ENCODE measurements at regions not wholly inside any gene's neighbourhood (a gene's known extent, or its start where the extent isn't known, plus 50 kb on each side); places are given as distances from the start of the nearest gene placed in this dataset.

GRCh38 chr5:171603591-171603990 lies 182.0 kb upstream of the SMIM23 start:
- DNase-seq, result no peak

GRCh38 chr5:171604195-171604594 lies 181.4 kb upstream of the SMIM23 start:
- DNase-seq, result no peak

DNA sequence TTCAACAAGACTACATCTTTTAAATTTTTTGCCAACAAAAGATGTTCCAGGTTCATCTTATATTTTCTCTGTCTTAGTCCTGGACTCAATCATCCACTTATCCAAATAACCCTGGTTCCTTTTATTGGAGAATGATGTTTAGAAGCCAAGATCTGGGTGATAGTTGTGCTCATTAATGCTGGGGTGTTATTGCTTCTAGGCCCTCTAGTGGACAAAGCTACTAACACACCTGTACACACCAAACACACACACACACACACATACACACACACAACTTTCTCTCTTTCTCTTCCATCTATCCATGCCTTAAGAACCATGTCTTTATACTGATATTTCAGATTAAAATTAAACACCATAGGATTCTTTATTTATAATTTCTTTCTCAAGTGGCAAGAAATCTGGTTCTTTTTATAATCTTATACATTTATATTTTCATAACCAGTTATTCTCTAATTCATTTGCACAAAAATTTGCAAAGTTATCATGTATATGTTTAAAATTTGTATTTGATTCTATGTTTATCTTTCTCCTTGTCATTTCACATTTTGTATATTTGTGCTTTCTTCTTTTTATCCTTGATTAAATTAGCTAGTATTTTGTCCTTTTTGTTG lies 179.1 kb upstream of the SMIM23 start:
- DNase-seq, result no peak

DNA sequence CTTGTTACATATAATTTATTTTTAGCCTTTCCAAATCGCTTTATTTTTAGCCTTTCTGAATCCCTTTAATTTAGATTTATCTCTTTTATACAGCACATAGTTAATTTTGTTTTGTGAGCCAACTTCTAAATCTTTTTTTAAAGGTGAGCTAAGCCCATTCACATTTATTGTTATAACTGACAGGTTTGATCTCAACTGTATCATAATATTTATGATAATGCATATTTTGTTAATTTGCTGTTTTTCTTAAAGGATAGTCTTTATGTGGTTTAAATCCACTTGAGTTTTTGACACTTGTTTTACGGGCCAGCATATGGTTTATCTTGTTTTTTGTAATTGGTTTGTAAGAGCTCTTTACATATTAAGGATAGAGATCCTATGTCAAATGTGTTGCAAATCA lies 177.8 kb upstream of the SMIM23 start:
- DNase-seq, result no peak

- no peak for DNase-seq
Measured at GRCh38 chr5:171609806-171610452, 175.7 kb upstream of the SMIM23 start.

- no peak for DNase-seq
Measured at GRCh38 chr5:171610686-171611085, 174.9 kb upstream of the SMIM23 start.

- DNase-seq, result no peak
Measured at GRCh38 chr5:171612749-171613148, 172.9 kb upstream of the SMIM23 start.

DNA sequence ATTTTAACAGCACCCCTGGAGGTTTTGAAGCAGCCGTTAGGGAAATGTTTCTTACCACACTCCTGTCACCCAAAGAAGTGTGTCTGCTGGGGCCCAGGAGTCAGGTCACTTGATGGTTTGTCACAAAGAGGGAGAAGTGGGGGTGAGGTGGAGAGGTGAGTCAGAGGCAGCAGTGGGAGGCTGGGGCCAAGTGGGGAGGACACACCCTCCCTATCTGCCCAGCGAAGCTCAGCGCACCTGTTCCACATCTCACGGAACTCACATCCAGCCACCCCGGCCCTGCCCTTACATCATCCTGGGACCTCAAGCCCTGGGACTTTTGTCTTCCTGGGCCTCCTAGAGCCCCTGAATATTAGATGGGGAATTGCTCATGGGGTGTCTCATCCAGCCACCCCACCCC lies 171.1 kb upstream of the SMIM23 start:
- no peak for DNase-seq

- no peak for DNase-seq
Measured at GRCh38 chr5:171614971-171615653, 170.5 kb upstream of the SMIM23 start.

GRCh38 chr5:171615705-171616640 lies 169.6 kb upstream of the SMIM23 start:
- DNase-seq, result no peak

- DNase-seq, result no peak
Measured at GRCh38 chr5:171617266-171617665, 168.4 kb upstream of the SMIM23 start.

DNA sequence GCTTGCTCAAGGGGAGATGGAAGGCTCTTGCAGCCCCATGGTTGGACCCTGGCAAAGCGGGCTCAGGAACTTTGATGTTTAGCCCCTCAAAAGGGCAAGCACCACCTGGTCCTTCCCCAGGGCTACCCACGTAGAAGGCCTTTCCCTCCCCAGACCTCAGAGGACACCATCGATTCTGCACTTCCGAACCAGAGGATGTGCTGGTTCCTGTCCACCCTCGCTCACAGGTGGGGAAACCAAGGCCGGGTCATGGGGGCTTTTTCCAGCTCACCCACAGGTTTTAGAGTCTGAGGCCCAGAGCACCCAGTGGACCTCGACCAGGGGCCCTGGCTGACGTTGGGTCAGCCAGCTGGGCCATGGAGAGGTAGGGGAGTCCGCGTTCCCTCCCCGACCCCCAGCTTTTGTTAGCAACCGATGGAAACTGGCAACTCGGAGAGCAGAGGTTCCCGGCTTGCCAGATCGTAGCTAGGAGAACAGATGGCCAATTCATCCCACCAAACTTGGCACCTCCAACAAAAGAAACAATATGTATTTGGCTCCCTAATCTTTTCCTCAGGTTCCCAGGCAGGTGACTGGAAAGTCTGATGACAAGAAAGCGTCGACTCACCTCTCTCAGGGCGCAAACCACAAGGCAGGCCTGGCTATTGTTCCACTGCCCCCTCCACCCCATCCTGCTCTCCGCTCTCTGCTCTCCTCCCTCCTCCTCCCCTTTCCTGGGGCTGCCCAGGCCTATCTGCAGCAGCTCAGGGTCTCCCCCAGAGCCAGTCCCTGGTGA lies 167.6 kb upstream of the SMIM23 start:
- DNase-seq, result no peak

GRCh38 chr5:171619196-171619595 lies 166.4 kb upstream of the SMIM23 start:
- no peak for DNase-seq

GRCh38 chr5:171619744-171620143 lies 165.9 kb upstream of the SMIM23 start:
- DNase-seq, result no peak

GRCh38 chr5:171622010-171622409 lies 163.6 kb upstream of the SMIM23 start:
- DNase-seq, result no peak

DNA sequence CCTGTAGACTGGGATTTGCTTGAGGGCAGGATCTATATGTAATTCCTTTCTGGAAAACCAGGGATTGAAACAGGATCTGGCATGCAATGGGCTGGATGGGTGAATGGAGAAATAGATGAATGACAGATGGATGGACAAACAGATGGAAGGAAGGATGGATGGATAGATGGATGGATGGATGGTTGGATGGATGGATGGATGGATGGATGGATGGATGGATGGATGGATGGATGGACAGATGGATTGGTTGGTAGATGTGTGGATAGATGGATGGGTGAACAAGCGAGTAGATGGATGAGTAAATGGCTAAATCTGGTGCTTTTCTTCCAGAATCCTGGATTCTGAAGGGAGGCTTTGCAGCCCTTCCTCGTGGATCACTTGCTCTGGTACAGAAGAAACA lies 162.5 kb upstream of the SMIM23 start:
- DNase-seq, result no peak

DNA sequence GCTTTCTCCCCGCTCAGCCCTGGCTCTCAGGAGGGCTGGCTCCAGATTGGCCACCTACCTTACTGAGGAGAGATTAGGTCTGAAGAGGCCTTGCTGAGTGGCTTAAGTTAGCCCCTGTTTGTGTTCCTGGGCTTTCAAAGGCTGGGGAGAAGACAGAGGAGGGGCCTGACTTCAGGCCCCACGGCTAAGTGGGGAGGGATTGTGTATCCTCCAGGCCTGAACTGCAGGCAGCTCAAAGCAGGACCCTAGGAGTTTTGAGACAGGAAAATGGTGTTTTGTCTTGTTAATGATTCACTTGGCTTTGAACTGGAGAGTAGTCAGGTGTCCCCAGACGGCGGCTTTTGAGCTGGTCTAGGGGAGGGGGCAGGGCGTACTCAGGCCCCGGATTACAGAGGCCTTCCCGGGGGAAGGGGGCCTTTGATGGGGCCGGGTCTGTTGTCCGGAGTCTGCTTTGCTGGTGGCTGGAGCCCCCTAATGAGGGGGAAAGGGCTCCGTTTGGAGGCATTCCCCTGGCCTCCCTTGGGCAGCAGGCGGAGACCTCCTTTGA lies 162.0 kb upstream of the SMIM23 start:
- peak; percentile 60 to 70 for DNase-seq

DNA sequence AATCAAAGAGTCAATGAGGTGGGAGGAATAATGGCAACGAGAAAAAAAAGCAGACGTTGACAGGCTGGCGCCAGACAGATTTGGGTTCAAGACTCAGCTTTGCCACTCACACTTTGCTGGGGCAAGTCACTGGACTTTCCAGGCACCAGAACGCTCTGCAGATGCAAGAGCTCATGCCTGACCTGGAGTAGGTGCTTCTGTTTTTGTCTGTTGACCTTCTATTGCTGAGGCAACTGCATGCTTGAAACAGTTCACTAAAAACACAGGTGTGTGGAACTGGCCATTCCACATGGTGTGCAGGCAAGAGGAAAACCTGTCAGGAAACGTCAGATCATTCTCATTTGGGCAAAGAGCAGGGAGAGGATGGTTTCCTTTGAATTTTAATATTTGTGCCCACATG lies 161.2 kb upstream of the SMIM23 start:
- no peak for DNase-seq

- no peak for DNase-seq
Measured at GRCh38 chr5:171625646-171626045, 160.0 kb upstream of the SMIM23 start.

DNA sequence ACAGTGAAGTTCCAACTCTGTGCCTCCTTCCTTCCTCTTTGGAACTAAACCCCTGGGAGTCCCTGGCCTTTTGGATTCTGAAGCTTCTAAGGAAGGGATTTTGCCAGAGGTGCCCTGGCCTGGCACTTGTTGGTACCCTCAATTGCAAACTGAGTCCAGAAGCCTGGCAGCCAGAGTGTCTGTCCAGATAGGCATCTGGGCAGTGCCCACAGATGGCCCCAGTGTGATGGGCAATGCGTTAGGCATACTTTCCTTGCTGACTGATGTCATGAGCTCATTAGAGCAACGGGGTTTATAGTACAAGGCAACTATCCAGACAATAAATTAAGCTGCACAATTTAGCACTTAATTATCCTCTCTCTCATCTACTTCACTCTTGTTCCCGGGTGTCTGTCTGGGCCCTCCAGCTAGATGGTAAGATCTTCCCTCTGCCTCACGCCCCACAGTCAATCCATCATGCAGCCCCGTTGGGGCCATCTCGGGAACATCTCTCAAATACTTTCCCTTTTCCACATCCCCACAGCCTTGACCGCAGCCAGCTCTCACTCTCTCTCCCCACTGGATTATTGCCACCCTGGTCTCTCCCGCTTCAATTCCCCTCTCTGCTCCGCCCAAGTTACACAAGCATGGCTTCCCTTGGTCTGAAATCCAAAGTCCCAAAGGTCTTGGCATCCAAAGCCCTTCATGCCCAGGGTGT lies 157.5 kb upstream of the SMIM23 start:
- DNase-seq, result no peak

DNA sequence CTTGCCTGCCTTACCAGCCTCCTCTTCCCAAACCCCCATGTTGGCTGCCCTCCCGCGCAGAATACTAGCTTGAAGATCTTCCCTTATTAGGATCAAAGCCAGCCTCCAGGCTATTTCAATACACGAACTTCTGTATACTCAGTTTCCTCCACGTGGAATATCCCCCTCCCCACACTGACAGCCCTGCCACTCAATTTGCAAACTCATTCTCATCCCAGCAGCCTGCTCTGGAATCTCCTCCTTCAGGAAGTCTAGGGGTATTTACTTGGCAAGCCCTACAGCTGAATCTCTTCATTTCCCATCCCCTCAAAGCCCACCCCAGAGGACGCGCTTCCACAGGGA lies 157.0 kb upstream of the SMIM23 start:
- DNase-seq, result no peak
